Coronary artery (tissue), 2 donors: ENCODE measurements at regions not wholly inside any gene's neighbourhood (a gene's known extent, or its start where the extent isn't known, plus 50 kb on each side); places are given as distances from the start of the nearest gene placed in this dataset.
"Not testable (repeated sequence)": the region's sequence is repeated elsewhere in the genome, so short reads cannot be mapped to it uniquely, and the experiment has no call there.

ENCODE experiments used
- DNase-seq: peaks from one replicate; pipeline ENCODE4 v3.0.0-alpha.2; 2017; ENCODE audit warnings: low spot score
- H3K27ac ChIP-seq, 2 donors: fragments of 200-600 bp; sonication (generic); one replicate each; pipeline ENCODE4 v1.5.1; 2016 to 2019
- H3K4me3 ChIP-seq: fragments of 200-600 bp; sonication (generic); 2 replicates; pipeline ENCODE4 v1.5.1; 2016; ENCODE audit warnings: mild to moderate bottlenecking, moderate library complexity
- CTCF ChIP-seq: fragments of 200-600 bp; sonication (generic); IDR thresholded peaks from one replicate; pipeline ENCODE4 v1.5.1; 2019; ENCODE audit warnings: antibody characterized with exemption

GRCh38 chr10:81414038-81414437, 461.0 kb upstream of the NRG3 start:
- no peak for TF ChIP-seq CTCF
- Histone ChIP-seq H3K4me3 (no peak overlapping the region), H3K27ac (no peak overlapping the region)
- DNase-seq = no peak

- Histone ChIP-seq H3K27ac (no peak overlapping the region), H3K4me3 (no peak overlapping the region)
- no peak for TF ChIP-seq CTCF
- DNase-seq = no peak
Measured at GRCh38 chr10:81426722-81427121, 448.3 kb upstream of the NRG3 start.

- TF ChIP-seq CTCF = no peak
- DNase-seq = no peak
- H3K4me3 ChIP-seq = no peak overlapping the region
Measured at GRCh38 chr10:81428456-81429134, 446.4 kb upstream of the NRG3 start.

GRCh38 chr10:81439445-81439844, 435.5 kb upstream of the NRG3 start:
- H3K27ac ChIP-seq = no peak overlapping the region
- H3K4me3 ChIP-seq = no peak overlapping the region
- TF ChIP-seq CTCF = no peak
- DNase-seq = no peak

More at GRCh38 chr10:81428456-81429134, 446.4 kb upstream of the NRG3 start:
- H3K27ac ChIP-seq = no peak overlapping the region

GRCh38 chr10:81441624-81442023, 433.4 kb upstream of the NRG3 start:
- H3K4me3 ChIP-seq, DNase-seq, H3K27ac ChIP-seq: not testable (repeated sequence)

- no peak for TF ChIP-seq CTCF
- no peak overlapping the region for H3K4me3 ChIP-seq
Measured at GRCh38 chr10:81444242-81444929, 430.6 kb upstream of the NRG3 start.

GRCh38 chr10:81450651-81451050, 424.3 kb upstream of the NRG3 start:
- TF ChIP-seq CTCF = no peak
- DNase-seq = no peak
- Histone ChIP-seq H3K4me3 (no peak overlapping the region), H3K27ac (no peak overlapping the region)

More at GRCh38 chr10:81444242-81444929, 430.6 kb upstream of the NRG3 start:
- no peak overlapping the region for H3K27ac ChIP-seq
- DNase-seq = no peak
